ENCODE measurements at regions not wholly inside any gene's neighbourhood (a gene's known extent, or its start where the extent isn't known, plus 50 kb on each side); places are given as distances from the start of the nearest gene placed in this dataset.

DNA sequence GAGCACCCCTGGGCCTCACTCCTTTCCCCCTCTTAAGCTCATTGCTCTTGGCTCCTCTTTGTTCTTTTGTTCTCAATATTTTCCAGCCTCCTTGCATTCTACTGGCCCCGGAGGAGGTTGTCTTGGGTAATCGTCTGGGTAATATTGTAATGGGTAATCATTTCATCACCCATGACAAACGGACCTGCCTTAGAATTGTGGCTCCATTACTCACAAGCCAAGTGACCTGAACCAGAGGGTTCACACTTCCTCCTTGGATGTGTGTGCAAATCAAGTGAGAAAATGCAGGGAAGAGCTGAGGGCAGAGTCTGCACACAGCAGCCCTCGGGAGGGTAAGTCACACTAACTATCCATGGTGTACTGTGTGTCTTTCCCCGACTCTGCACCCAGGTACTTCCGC lies 305.0 kb downstream of the BUD13 start:
- no peak for DNase-seq

DNA sequence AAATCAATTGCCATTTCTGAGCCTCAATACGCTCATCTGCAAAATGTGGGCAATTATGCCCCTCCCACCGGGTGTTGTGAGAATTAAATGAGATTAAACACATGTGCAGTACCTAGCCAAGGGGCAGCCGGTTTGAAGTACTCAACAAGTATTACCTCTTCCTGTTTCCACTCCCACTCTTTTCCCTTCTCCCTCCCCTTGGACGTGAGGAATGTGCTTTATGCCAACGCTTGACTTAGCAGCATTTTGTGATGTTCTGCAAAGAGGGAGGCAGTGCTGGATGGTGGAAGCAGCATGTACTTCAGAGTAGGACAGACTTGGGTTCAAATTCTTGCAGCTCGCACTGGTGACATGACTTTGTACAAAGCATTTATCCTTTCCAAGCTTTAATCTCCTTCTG lies 306.0 kb downstream of the BUD13 start:
- no peak for DNase-seq

DNA sequence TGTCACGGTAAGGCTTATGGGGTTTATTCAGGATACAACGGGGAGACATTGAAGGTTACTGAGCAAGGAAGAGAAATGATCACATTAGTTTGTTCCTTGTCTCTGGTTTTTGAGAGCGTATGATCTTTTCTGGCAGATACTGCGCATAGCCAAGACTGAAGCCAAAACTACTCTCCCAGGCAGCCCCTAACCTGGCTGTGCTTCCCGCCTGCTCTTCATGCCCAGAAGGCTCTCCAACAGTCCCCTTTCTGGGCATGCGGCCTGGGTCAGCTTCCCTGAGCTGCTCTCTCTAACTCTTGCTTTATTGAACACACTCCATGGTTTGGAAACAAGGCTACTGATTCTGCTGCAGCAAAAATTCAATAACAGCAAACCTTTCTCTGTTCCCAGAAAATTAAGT lies 306.6 kb downstream of the BUD13 start:
- no peak for DNase-seq

DNA sequence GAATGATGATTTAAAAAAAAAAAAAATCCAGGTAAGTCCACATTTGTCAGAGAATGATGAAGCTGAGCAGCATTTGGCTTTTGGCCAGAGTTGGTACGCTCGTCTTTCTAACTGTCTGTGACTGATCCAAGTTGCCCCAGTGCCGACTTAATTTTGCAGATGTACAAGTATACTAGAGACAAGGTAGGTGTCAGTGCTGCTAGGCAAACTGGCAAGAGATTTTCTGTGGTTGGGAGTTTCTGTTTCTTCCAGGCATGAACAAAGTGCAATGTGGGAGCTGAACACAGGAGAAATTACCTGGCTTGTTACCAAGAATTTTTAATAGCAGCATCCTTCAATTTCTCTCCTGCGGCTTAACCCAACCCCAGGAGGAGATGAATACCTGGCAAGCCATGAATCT lies 307.7 kb downstream of the BUD13 start:
- DNase-seq: no peak

DNA sequence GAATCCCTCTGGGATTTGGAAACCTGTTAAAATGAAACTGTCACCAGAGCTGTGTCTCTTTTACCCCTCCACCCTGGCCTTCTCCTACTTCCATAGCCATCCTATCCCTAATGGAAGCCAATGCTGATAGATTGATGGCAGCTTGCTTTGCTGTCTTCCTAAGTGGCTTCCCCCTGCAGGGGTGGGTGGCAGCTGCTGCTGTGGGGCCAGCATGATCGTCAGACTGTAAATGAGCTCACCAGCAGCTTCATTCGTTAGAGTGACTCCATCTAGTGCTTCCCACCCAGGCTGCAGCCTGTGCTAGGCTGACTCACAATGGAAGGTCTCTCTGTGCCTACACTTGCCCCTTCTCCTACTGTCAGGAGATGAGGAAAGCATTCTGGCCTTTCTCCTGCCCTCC lies 311.0 kb downstream of the BUD13 start:
- DNase-seq: no peak

DNA sequence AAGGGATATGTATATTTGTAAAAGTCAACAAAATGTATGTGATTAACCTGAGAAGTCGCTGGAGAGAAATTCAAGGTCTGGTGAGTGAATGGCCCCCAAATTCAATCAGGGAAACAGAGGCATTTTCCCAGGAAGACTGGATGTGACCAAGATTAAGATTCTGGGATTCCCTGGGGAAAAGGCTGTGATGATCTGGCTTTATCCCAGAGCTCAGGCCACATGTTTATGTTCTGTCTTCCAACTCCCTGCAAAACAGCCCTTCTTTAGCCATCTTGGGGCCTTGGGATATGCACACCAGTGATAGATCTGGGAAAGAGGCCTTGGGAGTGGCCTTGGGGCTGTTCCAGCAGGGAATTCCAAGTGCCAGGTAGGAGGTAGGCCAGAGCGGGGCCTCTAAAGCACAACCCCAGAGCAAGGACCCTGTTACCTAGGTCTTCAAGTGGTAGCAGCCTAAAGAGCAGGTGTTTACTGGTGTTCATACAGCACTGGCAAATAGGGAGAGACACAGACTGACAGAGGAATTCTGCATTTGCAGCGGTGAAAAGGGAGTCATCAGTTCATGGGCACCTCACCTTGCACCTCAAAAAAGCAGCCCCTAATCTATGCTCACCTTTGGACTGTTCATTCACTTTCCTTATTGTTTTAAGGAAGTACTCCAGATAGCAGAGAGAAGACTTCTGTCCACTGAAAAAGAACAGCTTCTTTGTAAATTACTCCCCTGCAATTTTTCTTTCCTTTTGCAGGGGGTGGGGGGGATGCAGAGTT lies 312.4 kb downstream of the BUD13 start:
- no peak for DNase-seq

DNA sequence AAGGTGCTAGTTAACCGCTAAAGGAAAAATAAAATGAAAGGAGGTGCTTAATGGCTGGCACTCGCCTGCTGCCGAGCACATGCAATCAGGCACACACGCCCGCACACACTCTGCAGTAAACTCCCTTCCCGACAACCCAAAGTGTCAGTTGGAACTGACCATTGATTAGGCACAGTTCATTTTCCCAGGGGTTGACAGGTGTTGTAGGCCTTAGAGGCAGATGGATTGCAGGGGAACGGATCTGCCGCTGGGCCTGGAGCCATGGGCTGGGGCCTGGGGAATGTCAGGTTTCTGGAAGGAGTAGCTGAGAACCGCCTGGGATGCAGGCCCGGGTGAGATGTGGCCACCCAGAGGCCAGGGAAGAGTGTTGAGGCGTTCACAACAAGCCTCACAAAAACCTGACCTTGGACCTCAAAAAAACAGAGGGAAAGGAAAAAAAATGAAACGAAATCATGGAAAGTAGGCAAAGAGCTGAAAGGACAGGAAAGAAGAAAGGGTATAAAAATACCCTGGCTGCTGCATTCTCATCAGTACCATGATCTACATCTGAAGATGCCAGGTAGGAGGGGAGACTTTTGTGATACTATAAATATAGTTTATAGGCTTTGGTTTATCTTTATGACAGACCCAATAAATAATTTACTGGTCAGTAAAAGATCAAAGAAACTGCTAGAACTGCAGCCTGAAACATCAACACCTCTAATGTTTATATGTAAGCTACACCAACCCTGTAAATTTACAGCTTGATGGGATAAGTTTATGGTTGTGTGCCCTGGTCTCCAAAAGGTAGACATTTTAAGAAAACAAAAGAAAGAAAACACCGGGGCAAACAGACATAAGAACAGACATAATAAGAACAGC lies 313.4 kb downstream of the BUD13 start:
- no peak for DNase-seq

DNA sequence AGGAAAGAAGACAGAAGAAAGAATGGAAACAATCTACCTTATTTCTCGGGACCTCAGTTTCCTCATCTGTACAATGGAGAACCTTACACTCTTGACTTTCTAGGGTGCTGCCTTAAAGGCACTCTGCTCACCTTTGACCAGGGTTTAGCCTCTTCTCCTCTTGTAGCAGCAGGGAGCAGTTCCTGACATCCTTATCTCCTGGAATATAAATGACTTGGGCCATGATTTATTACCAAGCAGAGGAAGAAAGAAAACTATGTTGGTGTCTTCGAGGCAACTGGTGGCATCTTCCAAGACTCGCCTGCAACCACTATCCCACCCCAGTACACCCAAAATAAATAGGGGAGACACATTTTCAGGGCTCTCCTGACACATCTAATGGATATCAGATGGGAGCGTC lies 314.2 kb downstream of the BUD13 start:
- no peak for DNase-seq

DNA sequence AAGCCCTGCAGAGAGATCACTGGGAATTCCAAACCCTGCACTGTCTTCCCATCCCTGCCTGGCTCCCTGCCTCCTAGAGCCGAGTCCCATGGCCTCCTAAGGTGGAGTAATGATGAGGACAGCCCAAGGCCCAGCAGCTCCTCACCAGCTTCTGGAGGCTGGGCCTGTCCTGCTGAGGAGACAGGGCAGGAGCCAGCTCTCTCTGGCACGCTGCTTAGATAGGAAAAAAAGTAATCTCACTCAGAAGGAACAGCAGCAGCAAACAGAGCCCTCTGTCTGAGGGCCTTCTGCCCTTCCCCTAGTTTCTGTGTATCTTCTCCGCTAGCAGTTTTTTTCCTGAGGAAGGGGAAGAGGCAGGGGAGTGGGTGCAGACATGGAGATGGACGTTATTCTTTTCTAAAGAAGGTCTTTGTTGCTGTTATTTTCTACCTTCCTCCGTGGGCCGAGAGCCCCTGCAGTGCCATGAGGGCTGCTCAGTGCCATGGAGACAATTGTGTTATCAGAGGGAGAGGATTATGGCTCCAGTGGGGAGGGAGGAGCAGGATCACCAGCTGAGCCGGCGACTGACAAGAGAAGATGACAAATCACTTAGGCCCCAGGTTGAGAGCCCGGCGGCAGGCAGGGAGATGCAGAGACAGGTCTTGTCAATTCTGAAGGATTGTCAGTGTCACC lies 315.3 kb downstream of the BUD13 start:
- no peak for DNase-seq

DNA sequence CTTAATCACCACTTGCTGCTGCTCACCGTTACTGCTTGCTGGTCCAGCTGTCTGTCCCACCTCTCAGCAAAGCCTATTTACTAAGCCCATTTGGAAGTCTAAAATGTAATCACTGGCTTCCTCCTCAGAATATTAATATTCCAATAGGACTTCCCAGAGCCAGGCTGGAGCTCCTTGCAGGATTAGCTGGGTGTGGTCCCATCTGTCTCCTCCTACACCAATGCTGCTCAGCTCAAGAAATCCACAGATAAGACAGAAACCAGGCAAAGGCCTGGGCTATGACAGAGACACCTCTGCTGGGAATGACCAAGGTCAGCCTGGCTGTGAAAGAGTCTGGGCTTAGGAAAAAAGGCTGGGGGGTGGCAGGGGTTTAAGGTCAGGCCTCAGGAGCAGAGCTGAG lies 317.8 kb downstream of the BUD13 start:
- no peak for DNase-seq

DNA sequence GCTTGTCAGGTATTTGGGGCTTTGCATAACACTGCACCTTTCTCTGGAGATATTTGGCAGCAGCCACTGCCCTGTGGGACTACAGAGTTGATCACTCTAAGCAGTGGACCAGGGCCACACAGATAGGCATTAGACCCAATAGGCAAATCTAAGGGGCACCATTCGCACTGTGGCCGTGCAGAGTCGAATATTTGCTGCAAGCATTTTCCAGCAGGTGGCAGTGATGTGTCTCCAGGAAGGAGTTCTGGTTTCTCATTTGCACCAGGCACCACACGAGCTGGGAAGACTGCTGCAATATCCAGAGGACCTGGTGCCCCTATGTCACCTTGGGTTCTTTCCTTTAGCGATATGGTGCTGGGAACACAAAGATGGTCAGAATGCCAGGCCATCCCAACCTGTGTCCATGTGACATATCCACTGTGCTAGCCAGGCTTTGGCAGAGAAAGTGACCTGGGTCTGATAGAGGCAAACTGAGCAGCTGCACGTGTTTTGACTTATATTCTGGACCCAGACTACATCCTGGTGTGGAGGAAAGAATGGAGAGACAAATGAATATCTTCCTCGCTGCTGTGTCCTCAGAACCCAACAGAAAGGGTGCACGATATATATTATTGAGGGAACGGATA lies 318.7 kb downstream of the BUD13 start:
- no peak for DNase-seq

DNA sequence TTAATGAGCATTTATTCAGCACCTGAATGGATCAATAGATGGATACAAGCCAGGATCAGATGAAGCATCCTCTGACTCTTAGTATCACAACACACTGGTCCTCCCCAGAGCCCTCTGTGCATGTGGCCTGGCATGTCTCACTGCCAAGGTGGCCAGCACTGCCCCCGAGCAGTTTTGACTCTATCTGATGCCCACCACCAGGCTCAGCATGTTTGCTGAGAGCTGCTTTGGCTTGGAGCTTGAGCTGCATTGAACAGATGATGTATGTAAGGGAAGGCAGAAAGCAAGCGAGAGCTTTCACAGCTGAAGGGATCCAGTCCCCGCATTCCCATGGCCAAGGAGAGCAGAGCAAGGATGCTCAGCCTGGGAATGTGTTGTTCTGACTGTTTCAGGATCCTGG lies 320.3 kb downstream of the BUD13 start:
- no peak for DNase-seq

DNA sequence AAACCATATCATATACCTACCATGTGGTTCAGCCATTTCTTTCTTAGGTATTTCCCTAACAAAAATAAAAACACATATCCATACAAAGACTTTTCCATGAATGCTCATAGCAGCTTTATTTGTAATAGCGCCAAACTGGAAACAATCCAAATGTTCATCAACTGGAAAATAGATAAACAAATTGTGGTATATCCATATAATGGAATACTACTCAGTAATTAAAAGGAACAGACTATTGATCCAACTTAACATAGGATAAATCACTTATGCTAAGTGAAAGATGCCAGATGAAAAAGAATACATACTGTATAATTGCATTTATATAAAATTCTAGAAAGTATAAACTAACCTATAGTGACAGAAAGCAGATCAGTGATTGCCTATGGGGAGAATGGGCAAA lies 323.3 kb downstream of the BUD13 start:
- no peak for DNase-seq

DNA sequence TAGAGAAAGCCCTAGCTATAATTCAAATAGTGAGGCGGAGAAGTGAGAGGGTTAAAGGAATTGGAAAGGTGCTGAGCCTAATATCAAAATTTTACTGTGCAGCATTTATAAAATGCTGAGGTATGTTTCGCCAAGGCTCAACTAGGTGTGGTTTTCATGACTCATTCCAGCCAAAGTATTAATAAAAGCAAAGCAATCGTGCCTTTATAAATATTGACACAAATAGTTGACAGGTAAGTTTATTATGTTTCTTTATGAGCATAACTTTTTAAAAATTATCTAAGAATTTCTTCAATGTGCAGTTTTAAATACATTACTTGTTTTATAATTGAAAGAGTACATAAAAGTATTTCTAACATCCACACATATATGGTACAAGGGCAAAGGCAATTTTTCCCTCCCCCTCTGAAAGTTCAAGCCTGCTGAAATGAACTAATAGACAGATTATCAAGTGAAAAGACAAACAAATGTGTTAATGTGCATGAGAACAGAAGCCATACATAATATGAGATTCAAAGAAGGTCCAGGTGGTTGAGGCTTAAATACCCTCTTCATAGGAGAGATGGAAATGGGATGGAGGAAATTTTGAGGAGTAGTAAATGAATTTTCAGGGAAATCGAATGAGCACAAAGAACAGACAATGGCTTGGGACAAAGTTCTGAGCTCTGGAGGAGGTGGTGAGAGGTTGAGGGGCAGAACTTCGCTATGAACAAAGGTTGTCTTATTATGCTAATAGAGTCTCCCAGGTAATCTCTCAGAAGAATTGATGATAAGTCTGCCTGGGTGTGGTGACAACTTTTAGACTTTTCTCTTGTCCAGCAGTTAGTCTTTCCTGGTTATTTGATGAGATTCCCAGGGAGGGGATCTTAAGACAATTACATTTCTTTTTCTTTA lies 326.5 kb downstream of the BUD13 start:
- no peak for DNase-seq

DNA sequence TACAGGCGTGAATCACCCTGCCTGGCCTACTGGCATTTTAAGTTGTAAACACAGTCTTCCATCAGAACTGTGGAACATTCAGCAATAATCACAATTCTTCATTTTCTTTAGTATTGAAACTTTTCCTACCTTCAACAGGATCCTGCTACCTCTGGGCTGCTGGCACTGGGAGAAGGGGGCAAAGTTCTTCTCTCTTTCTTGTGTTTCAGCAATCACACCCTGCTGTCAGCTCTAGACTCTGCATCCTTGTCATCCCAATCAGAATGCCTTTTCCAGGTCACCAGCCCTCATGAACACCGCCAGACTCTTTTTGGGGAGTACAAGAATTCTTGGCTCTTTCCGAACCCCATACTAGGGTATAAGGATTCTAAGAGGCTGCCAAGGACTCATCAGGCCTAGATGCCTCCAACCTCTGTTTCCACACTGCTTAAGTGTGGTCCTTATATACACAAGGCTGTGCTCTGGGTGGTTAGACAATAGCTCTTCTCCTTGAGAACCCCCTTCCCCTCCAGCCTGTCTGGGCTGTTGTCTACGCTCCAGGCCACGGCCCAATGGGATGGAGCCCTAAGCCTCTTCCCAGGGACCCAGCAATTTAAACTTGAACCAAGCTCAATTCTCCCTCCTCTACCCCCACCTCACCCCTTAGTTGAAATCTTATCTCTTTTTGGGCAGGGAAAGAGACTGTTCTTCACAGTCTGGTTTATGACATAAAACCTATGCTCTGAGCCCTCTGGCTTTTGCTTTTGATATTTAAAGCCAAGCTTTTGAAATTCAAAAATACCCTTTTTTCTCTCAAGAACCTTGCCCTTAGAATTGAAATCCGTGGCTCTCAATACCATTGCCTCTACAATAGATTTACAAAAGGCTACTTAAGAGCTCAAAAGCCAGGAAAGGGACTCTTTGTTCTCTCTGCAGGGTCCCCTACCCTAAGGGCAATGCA lies 327.4 kb downstream of the BUD13 start:
- DNase-seq: no peak

DNA sequence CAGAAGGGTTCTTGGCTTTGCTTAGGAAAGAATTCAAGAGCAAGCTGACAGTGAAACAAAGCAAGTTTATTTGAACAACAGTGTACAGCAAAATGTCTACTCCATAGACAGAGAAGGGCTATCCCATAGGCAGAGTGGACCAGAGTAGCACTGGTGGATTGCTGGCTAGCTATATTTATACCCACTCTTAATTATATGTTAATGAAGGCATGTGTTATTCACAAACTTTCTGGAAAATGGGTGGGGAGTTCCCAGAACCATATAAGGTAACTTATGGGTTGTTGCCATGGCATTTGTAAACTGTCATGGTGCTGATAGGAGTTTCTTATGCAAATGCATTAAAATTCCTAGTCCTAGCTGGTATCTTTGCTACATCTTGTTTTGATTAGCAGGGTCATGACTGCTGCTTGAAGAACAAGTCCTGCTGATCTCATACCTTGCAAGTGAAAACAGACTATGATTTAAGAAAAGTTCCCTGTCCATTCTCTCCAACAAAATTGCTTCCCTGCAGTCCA lies 330.5 kb downstream of the BUD13 start:
- no peak for DNase-seq

DNA sequence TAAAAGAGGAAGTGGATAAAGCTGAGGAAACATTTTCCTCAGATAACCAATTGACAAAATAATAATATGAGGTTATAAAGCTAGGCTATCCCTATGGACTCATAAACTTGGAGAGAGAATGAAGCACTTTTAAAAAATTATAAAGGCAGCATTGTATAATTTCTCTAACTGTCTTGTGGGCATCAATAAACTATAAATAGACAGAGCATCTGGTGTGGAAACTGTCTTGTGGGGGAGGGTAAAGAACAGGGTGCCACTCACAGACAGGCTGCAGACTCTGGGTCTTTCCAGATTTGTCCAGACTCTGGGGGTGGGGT lies 333.5 kb downstream of the BUD13 start:
- no peak for DNase-seq

DNA sequence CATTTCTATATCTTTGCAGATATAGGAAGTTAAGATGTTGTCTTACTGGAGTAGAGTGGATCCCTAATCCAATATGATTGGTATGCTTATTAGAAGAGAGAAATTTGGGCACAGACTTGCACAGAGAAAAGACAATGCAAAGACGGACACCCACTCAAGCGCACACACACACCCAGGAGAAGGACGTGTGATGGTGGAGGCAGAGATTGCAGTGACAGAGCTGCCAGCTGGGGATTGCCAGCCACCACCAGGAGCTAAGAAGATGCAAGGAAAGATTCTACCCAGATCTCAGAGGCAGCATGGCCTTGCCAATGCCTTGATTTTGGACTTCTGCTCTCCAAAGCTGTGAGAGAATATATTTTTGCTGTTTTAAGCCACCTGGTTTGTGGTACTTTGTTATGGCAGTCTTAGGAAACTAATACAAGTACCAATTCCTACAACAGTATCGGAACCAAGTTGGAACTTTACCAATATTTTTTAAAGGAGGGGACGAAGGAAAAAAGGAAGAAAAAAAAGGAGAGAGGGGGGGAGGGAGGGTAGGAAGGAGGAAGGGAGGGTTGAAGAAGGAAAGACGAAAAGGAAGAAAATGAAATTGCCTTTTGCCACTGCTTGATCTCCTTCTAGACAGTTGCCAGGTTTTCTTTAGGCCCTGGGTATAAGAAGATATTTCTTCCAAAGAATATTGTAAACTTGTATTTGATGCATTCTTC lies 334.0 kb downstream of the BUD13 start:
- no peak for DNase-seq

DNA sequence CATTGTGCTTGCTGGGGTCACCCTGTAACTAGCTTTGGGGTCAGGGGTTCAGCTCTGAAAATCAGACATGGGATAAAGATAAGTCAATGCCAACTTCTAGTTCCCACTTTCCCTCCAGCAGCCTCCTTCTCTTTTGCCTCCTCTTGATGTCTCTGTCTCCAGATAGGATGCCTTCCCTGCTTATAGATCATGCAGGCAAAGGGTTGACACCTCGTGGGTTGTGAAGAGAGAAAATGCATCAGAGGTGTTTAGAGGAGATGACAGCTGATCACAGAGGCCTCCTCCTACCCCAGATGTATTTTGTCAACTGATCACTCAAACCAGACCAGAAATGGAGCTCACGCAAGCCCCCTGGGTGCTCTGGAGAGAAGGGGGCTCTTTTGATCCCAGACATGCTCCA lies 337.8 kb downstream of the BUD13 start:
- DNase-seq: no peak

DNA sequence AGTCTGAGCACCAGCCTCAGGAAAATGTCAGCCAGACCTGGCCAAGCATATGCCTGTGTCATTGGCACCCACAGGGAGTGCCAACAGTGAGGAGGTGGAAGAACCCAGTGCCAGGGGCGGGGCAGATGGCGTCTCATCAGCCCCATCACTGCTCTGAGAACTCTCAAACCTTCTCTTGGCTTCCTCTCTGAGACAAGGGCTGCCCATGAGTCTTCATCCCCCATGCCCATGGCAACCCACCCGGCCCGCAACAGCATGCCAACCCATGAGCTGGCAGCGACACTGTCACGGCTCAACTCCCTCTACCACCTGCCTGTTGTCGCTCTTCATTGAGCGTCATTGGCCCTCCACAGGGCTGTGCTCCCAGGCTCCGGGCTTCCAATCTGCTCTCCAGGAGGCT lies 340.5 kb downstream of the BUD13 start:
- DNase-seq: no peak
